ENCODE measurements at regions not wholly inside any gene's neighbourhood (a gene's known extent, or its start where the extent isn't known, plus 50 kb on each side); places are given as distances from the start of the nearest gene placed in this dataset.
"Not testable (repeated sequence)": the region's sequence is repeated elsewhere in the genome, so short reads cannot be mapped to it uniquely, and the experiment has no call there.

GRCh38 chr2:195356026-195356425 lies 301.0 kb upstream of the SLC39A10 start:
- DNase-seq (ENCODE audit: low read depth), result no peak

GRCh38 chr2:195352581-195352980 lies 304.4 kb upstream of the SLC39A10 start:
- DNase-seq (ENCODE audit: low read depth), result no peak

GRCh38 chr2:195343942-195344530 lies 313.0 kb upstream of the SLC39A10 start:
- DNase-seq (ENCODE audit: low read depth), result no peak

GRCh38 chr2:195343540-195343939 lies 313.5 kb upstream of the SLC39A10 start:
- DNase-seq (ENCODE audit: low read depth), result no peak

- no peak for DNase-seq (ENCODE audit: low read depth)
Observed at GRCh38 chr2:195342061-195342460, 315.0 kb upstream of the SLC39A10 start.

GRCh38 chr2:195338856-195339255 lies 318.2 kb upstream of the SLC39A10 start:
- no peak for DNase-seq (ENCODE audit: low read depth)

GRCh38 chr2:195337597-195337996 lies 319.4 kb upstream of the SLC39A10 start:
- no peak for DNase-seq (ENCODE audit: low read depth)

- no peak for DNase-seq (ENCODE audit: low read depth)
Observed at GRCh38 chr2:195333869-195334268, 323.2 kb upstream of the SLC39A10 start.

GRCh38 chr2:195331966-195332365 lies 325.1 kb upstream of the SLC39A10 start:
- no peak for DNase-seq (ENCODE audit: low read depth)

GRCh38 chr2:195331129-195331528 lies 325.9 kb upstream of the SLC39A10 start:
- DNase-seq (ENCODE audit: low read depth), result no peak

- DNase-seq (ENCODE audit: low read depth), result no peak
Observed at GRCh38 chr2:195330513-195330956, 326.5 kb upstream of the SLC39A10 start.

- not testable (repeated sequence) for DNase-seq (ENCODE audit: low read depth)
Observed at GRCh38 chr2:195329784-195330183, 327.2 kb upstream of the SLC39A10 start.

GRCh38 chr2:195326537-195326936 lies 330.5 kb upstream of the SLC39A10 start:
- no peak for DNase-seq (ENCODE audit: low read depth)

GRCh38 chr2:195322324-195322723 lies 334.7 kb upstream of the SLC39A10 start:
- DNase-seq (ENCODE audit: low read depth), result no peak

- no peak for DNase-seq (ENCODE audit: low read depth)
Observed at GRCh38 chr2:195320413-195320973, 336.5 kb upstream of the SLC39A10 start.

- DNase-seq (ENCODE audit: low read depth), result no peak
Observed at GRCh38 chr2:195319548-195320412, 337.2 kb upstream of the SLC39A10 start.

GRCh38 chr2:195319112-195319460 lies 337.9 kb upstream of the SLC39A10 start:
- no peak for DNase-seq (ENCODE audit: low read depth)

- no peak for DNase-seq (ENCODE audit: low read depth)
Observed at GRCh38 chr2:195318440-195319111, 338.4 kb upstream of the SLC39A10 start.

GRCh38 chr2:195317550-195317949 lies 339.5 kb upstream of the SLC39A10 start:
- DNase-seq (ENCODE audit: low read depth), result no peak

GRCh38 chr2:195316486-195316885 lies 340.5 kb upstream of the SLC39A10 start:
- no peak for DNase-seq (ENCODE audit: low read depth)

GRCh38 chr2:195313962-195314361 lies 343.1 kb upstream of the SLC39A10 start:
- DNase-seq (ENCODE audit: low read depth), result no peak

- DNase-seq (ENCODE audit: low read depth), result no peak
Observed at GRCh38 chr2:195312662-195313061, 344.4 kb upstream of the SLC39A10 start.

GRCh38 chr2:195308163-195308562 lies 348.9 kb upstream of the SLC39A10 start:
- DNase-seq (ENCODE audit: low read depth), result no peak

Data from activated T-helper 9 cell treated with anti-CD3 and anti-CD28 coated beads, Interleukin-2, amount 50 U/mL, for 16 hours (primary cell).